ENCODE measurements at regions not wholly inside any gene's neighbourhood (a gene's known extent, or its start where the extent isn't known, plus 50 kb on each side); places are given as distances from the start of the nearest gene placed in this dataset.

- Histone ChIP-seq H2BK120ac (replicated peaks; ENCODE audit: low read depth, low read length) (no peak overlapping the region), H3K79me2 (ENCODE audit: control insufficient read depth in 1 of 2, insufficient read depth in 2 of 2, low read length in 2 of 2) (no peaks in the 10 kb centered on the region), H3K23me2 (ENCODE audit: low read depth, low read length) (no peaks in the 10 kb centered on the region), H3K36me3 (ENCODE audit: control insufficient read depth in 2 of 4, insufficient read depth in 4 of 4, low read length in 3 of 4) (no peaks in the 10 kb centered on the region), H3K18ac (ENCODE audit: extremely low read depth, low read length) (no peak overlapping the region), H2BK15ac (ENCODE audit: low read length) (no peak overlapping the region), H3K9me3 (ENCODE audit: insufficient read depth in 2 of 2, low read depth in 1 of 2, low read length in 1 of 2) (no peaks in the 10 kb centered on the region), H3K23ac (ENCODE audit: insufficient read length) (no peak overlapping the region), H3K27ac (ENCODE audit: low read depth, low read length) (no peak overlapping the region), H3K79me1 (ENCODE audit: low read depth, low read length) (no peaks in the 10 kb centered on the region), H3K9ac (replicated peaks in 1 of 4; ENCODE audit: extremely low read depth in 1 of 4, low read depth in 3 of 4, low read length in 3 of 4) (no peak overlapping the region), H3K4me3 (ENCODE audit: extremely low read depth in 1 of 4, insufficient read depth in 2 of 4, low read depth in 3 of 4, low read length in 4 of 4) (no peak overlapping the region), H4K91ac (replicated peaks; ENCODE audit: insufficient read length, low read length) (no peak overlapping the region), H3K4me2 (ENCODE audit: insufficient read depth in 1 of 2, low read depth in 2 of 2, low read length in 2 of 2) (no peak overlapping the region), H3K4ac (replicated peaks; ENCODE audit: insufficient read length, low read depth, low read length) (no peak overlapping the region), H2BK5ac (ENCODE audit: low read depth, low read length) (no peak overlapping the region), H2AK5ac (ENCODE audit: low read depth, low read length) (no peak overlapping the region), H4K5ac (ENCODE audit: insufficient read length, low read depth, low read length) (no peak overlapping the region), H3K27me3 (replicated peaks in 1 of 4; ENCODE audit: control insufficient read depth in 3 of 4, extremely low read depth in 1 of 4, insufficient read depth in 3 of 4, low read length in 3 of 4) (no peaks in the 10 kb centered on the region), H2BK20ac (ENCODE audit: low read length) (no peak overlapping the region), H4K20me1 (replicated peaks in 1 of 2; ENCODE audit: control insufficient read depth in 1 of 2, insufficient read depth in 2 of 2, low read length in 2 of 2) (no peaks in the 10 kb centered on the region), H2BK12ac (ENCODE audit: low read depth, low read length) (no peak overlapping the region), H3K56ac (replicated peaks; ENCODE audit: insufficient read length, low read depth, low read length) (no peak overlapping the region), H3K4me1 (replicated peaks in 1 of 4; ENCODE audit: control insufficient read depth in 3 of 4, insufficient read depth in 4 of 4, low read length in 3 of 4) (no peaks in the 10 kb centered on the region; a peak in 1 of 7 replicates), H2AFZ (ENCODE audit: low read length) (no peak overlapping the region), H3K14ac (ENCODE audit: insufficient read length) (no peak overlapping the region), H4K8ac (ENCODE audit: extremely low read depth, insufficient read depth, low read length) (no peak overlapping the region)
- ChIA-PET POLR2A (ENCODE audit: partially characterized antibody) (no interaction called here), CTCF (ENCODE audit: partially characterized antibody) (interaction anchor here (0.5 kb wide), 1 partner anchor 233 kb away, joined by 3 read pairs; no protein-coding TSS in a partner anchor)
- DNase-seq (ENCODE audit: low read depth in 1 of 2, low spot score in 2 of 2) (no peak), FAIRE-seq (no peak)
- 86% methylated on average over 3 of the region's 3 CpGs; no CpG with 5 or more reads in 1 of the 2 experiments for WGBS, 2 experiments (ENCODE audit: extremely low coverage in 1 of 2, insufficient coverage in 1 of 2, insufficient read length in 1 of 2, insufficient replicate concordance in 2 of 2, low coverage in 1 of 2, low lambda C conversion rate in 2 of 2, missing lambda C conversion rate in 1 of 2)
- no peak for TF ChIP-seq CHD1 (IDR thresholded peaks at IDR 0.05; ENCODE audit: low read depth, low read length)
- no peak for TF ChIP-seq MAFK (IDR thresholded peaks at IDR 0.05; ENCODE audit: low read depth, low read length)
- no peak for TF ChIP-seq KDM5A (IDR thresholded peaks at IDR 0.05; ENCODE audit: low read length)
- no peak for TF ChIP-seq CTBP2 (IDR thresholded peaks at IDR 0.05; ENCODE audit: borderline replicate concordance, insufficient read depth, insufficient read length, low read length)
- TF ChIP-seq TEAD4 (IDR thresholded peaks at IDR 0.05; ENCODE audit: low read depth, low read length) = no peak
- no peak for TF ChIP-seq EP300 (IDR thresholded peaks at IDR 0.05; ENCODE audit: borderline replicate concordance in 1 of 2, low read depth in 2 of 2, low read length in 2 of 2)
- no peak for TF ChIP-seq EZH2 (IDR thresholded peaks at IDR 0.05; ENCODE audit: low read depth, low read length, severe bottlenecking)
- TF ChIP-seq, protein P1, sequence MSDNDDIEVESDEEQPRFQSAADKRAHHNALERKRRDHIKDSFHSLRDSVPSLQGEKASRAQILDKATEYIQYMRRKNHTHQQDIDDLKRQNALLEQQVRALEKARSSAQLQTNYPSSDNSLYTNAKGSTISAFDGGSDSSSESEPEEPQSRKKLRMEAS (IDR thresholded peaks at IDR 0.05) = no peak
- TF ChIP-seq FOSL1 (IDR thresholded peaks at IDR 0.05; ENCODE audit: insufficient read depth, low read depth, low read length) = no peak
- TF ChIP-seq KDM4A (IDR thresholded peaks at IDR 0.05; ENCODE audit: low read depth, low read length, severe bottlenecking) = no peak
- TF ChIP-seq USF2 (IDR thresholded peaks at IDR 0.05; ENCODE audit: low read length) = no peak
- TF ChIP-seq BCL11A (IDR thresholded peaks at IDR 0.05; ENCODE audit: low read depth in 2 of 2, low read length in 2 of 2) = no peak
- TF ChIP-seq TAF1 (IDR thresholded peaks at IDR 0.05; ENCODE audit: low read depth, low read length) = no peak
Observed at GRCh38 chr9:84587153-84587552, 82.4 kb upstream of the NTRK2 start.

Data from H1 (cell line).